ENCODE measurements at regions not wholly inside any gene's neighbourhood (a gene's known extent, or its start where the extent isn't known, plus 50 kb on each side); places are given as distances from the start of the nearest gene placed in this dataset.

GRCh38 chrX:10051866-10052480 lies 84.8 kb downstream of the CLDN34 start (continued):
- no peak for TF ChIP-seq CREB1 (CRISPR knock-in tag; IDR thresholded peaks at IDR 0.05; ENCODE audit: low read depth)
- no peak for TF ChIP-seq JUNB (IDR thresholded peaks at IDR 0.05; ENCODE audit: unreplicated experiment)
- TF ChIP-seq CTCF (conservative IDR thresholded peaks at IDR 0.05; ENCODE audit: low read depth in 2 of 2), result no peak

GRCh38 chrX:10052906-10053625 lies 85.9 kb downstream of the CLDN34 start:
- no peaks in the 10 kb centered on the region for H4K20me1 ChIP-seq (replicated peaks; ENCODE audit: insufficient read depth)
- H3K36me3 Mint-ChIP-seq (ENCODE audit: low read depth), result peaks cover 14% of the 10 kb centered on the region
- no peaks in the 10 kb centered on the region for H3K9me3 Mint-ChIP-seq
- no peaks in the 10 kb centered on the region for H3K36me3 ChIP-seq (ENCODE audit: insufficient read depth)
- H3K4me1 ChIP-seq (ENCODE audit: insufficient read depth), result peaks cover 22% of the 10 kb centered on the region
- H3K27ac Mint-ChIP-seq, result no peak overlapping the region
- DNase-seq (ENCODE audit: low spot score) (no peak), ATAC-seq (no peak)
- H3K27me3 ChIP-seq (ENCODE audit: insufficient read depth), result no peaks in the 10 kb centered on the region
- TF ChIP-seq EZH2phosphoT487 (IDR thresholded peaks at IDR 0.05; ENCODE audit: unreplicated experiment), result no peak
- H3K9me2 ChIP-seq (ENCODE audit: insufficient read depth), result no peaks in the 10 kb centered on the region
- 0 out of 2 replicates have a peak, but pooled peaks cover 4% of the 10 kb centered on the region for H3F3A ChIP-seq (replicated peaks; ENCODE audit: low read depth)
- H3K27ac ChIP-seq (ENCODE audit: low read depth), result no peak overlapping the region
- H3K4me3 Mint-ChIP-seq, result no peak overlapping the region
- peaks cover 8% of the 10 kb centered on the region for H3K27me3 Mint-ChIP-seq (ENCODE audit: insufficient read depth, low read depth, poor library complexity)
- H3K4me3 ChIP-seq, result no peak overlapping the region
- no peak overlapping the region for H3K4me2 ChIP-seq
- peaks cover 38% of the 10 kb centered on the region for H3K79me2 ChIP-seq (replicated peaks; ENCODE audit: insufficient read depth)
- no peak overlapping the region for H2AFZ ChIP-seq
- peaks cover 42% of the 10 kb centered on the region for H3K4me1 Mint-ChIP-seq

- Histone ChIP-seq H3K9me2 (ENCODE audit: insufficient read depth) (no peaks in the 10 kb centered on the region), H3F3A (replicated peaks; ENCODE audit: low read depth) (0 out of 2 replicates have a peak, but pooled peaks cover 4% of the 10 kb centered on the region), H3K27ac (ENCODE audit: low read depth) (no peak overlapping the region), H2AFZ (no peak overlapping the region), H3K4me3 (no peak overlapping the region), H3K79me2 (replicated peaks; ENCODE audit: insufficient read depth) (peaks cover 31% of the 10 kb centered on the region), H3K4me1 (ENCODE audit: insufficient read depth) (peaks cover 17% of the 10 kb centered on the region), H4K20me1 (replicated peaks; ENCODE audit: insufficient read depth) (no peaks in the 10 kb centered on the region), H3K27me3 (ENCODE audit: insufficient read depth) (no peaks in the 10 kb centered on the region), H3K36me3 (ENCODE audit: insufficient read depth) (no peaks in the 10 kb centered on the region), H3K4me2 (no peak overlapping the region)
- no peak for DNase-seq (ENCODE audit: low spot score)
- Mint-ChIP-seq H3K27ac (no peak overlapping the region), H3K4me3 (no peak overlapping the region), H3K27me3 (ENCODE audit: insufficient read depth, low read depth, poor library complexity) (peaks cover 8% of the 10 kb centered on the region), H3K4me1 (peaks cover 34% of the 10 kb centered on the region), H3K9me3 (no peaks in the 10 kb centered on the region), H3K36me3 (ENCODE audit: low read depth) (peaks cover 14% of the 10 kb centered on the region)
- ATAC-seq, result no peak
- no peak for TF ChIP-seq ZNF462 (CRISPR knock-in tag; IDR thresholded peaks at IDR 0.05)
- TF ChIP-seq JUNB (IDR thresholded peaks at IDR 0.05; ENCODE audit: unreplicated experiment), result no peak
- no peak for TF ChIP-seq EZH2phosphoT487 (IDR thresholded peaks at IDR 0.05; ENCODE audit: unreplicated experiment)
- TF ChIP-seq EZH2 (IDR thresholded peaks at IDR 0.05; ENCODE audit: low read depth, unreplicated experiment), result no peak
- TF ChIP-seq CREB1 (CRISPR knock-in tag; IDR thresholded peaks at IDR 0.05; ENCODE audit: low read depth), result no peak
- TF ChIP-seq ETS1 (IDR thresholded peaks at IDR 0.05), result no peak
- no peak for TF ChIP-seq ZNF331 (CRISPR knock-in tag; IDR thresholded peaks at IDR 0.05; ENCODE audit: low read depth)
- no peak for TF ChIP-seq NANOG (IDR thresholded peaks at IDR 0.05; ENCODE audit: borderline replicate concordance)
- TF ChIP-seq STAT1 (IDR thresholded peaks at IDR 0.05; ENCODE audit: unreplicated experiment), result no peak
These were observed 87.2 kb downstream of the CLDN34 start for GRCh38 chrX:10054396-10054795.

Data from GM23338 (cell line).